ENCODE measurements at regions not wholly inside any gene's neighbourhood (a gene's known extent, or its start where the extent isn't known, plus 50 kb on each side); places are given as distances from the start of the nearest gene placed in this dataset.
"Not testable (repeated sequence)": the region's sequence is repeated elsewhere in the genome, so short reads cannot be mapped to it uniquely, and the experiment has no call there.

DNA sequence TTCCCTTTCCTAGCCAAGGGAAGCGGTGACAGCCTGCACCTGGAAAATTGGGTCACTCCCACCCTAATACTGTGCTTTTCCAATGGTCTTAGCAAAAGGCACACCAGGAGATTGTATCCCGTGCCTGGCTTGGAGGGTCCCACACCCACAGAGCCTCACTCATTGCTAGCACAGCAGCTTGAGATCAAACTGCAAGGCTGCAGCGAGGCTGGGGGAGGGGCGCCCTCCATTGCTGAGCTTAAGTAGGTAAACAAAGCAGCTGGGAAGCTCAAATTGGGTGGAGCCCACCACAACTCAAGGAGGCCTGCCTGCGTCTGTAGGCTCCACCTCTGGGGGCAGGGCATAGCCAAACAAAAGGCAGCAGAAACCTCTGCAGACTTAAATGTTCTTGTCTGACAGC is 504.1 kb upstream of the ADGRL3 start:
- DNase-seq (ENCODE audit: low spot score); ATAC-seq; intact Hi-C loops (cut with DNase I): not testable (repeated sequence)

DNA sequence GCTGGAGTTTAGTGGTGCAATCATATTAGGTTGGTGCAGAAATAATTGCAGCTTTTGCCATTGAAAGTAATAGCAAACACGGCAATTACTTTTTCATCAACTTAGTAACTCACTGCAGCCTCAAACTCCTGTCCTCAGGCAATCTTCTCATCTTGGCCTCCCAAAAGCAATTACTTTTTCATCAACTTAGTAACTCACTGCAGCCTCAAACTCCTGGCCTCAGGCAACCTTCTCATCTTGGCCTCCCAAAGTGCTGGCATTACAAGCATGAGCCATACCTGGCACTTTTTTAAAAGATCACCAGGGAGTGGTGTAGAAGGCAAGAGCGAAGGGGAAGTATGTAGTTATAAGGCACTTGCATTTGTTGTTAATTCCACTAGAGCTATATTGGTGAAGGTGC is 491.1 kb upstream of the ADGRL3 start:
- DNase-seq (ENCODE audit: low spot score) = no peak
- intact Hi-C loops (cut with DNase I) = no loop called here
- no peak for ATAC-seq

DNA sequence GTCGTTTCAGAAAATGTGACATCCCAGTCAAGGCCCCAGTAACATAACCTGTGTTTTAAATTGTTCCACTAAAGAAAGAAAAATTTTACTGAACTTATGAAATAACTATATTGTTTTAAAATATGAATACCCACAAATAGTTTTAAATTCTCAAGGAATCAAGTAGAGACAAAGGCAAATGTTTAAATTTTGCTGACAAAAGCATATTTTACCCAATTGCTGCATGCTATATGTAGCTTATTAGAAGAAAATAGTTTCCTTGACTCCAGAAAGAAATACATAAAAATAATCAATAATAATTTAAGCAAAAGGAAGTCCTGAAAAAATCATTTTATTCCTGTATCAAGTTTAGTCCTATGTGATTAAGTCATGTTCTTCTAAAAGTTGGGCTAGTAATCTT is 481.3 kb upstream of the ADGRL3 start:
- no peak for DNase-seq (ENCODE audit: low spot score)
- intact Hi-C loops (cut with DNase I) = no loop called here
- ATAC-seq = no peak

DNA sequence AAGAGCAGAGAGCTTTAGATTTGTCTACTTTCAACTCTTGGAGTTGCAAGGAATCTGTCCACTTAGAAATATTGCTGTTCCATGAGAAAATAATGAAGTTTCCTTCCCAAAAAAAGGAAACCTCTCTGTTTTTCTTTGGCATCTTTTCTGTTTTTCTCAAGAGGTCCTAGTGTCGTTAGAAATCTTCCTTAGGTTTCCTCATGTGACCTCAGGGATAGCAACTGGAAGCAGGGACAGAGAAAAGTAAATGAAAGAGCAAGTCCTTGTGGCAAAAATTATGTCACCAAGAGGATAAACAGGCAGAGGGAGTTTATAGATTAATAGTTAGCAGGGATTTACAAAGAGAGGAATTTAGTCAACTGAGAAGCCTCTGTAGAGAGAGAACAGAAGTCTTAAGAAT is 478.4 kb upstream of the ADGRL3 start:
- DNase-seq (ENCODE audit: low spot score) (no peak), ATAC-seq (no peak)
- intact Hi-C loops (cut with DNase I) = no loop called here

GRCh38 chr4:60723796-60724195 is 476.3 kb upstream of the ADGRL3 start:
- DNase-seq (ENCODE audit: low spot score) = no peak
- ATAC-seq = no peak
- intact Hi-C loops (cut with DNase I) = no loop called here

- intact Hi-C loops (cut with DNase I) = no loop called here
- ATAC-seq (no peak), DNase-seq (ENCODE audit: low spot score) (no peak)
Measured at GRCh38 chr4:60724623-60725022, 475.5 kb upstream of the ADGRL3 start.

GRCh38 chr4:60726779-60727178 is 473.3 kb upstream of the ADGRL3 start:
- intact Hi-C loops (cut with DNase I) = no loop called here
- DNase-seq (ENCODE audit: low spot score) (no peak), ATAC-seq (no peak)

DNA sequence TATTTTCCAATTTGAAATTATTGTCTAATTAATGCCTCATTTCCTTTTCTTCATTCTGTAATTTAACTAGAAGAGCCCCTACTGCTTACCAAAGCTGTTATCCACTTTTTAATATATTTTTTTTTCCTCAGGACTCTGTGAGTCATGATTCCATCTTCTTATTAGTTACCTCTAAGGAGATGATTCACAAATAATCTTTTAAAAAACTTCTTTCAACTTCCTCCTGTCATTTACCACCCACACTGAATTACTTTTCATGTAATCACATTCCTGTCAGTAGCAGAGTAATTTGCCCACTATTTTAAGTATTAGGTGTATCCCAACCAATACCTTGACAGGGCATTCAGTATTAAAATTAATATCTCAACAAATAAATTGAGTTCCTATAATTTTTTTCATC is 470.9 kb upstream of the ADGRL3 start:
- ATAC-seq (no peak), DNase-seq (ENCODE audit: low spot score) (no peak)
- intact Hi-C loops (cut with DNase I) = no loop called here

- ATAC-seq; DNase-seq (ENCODE audit: low spot score); intact Hi-C loops (cut with DNase I): not testable (repeated sequence)
Measured at GRCh38 chr4:60729764-60730163, 470.4 kb upstream of the ADGRL3 start.

DNA sequence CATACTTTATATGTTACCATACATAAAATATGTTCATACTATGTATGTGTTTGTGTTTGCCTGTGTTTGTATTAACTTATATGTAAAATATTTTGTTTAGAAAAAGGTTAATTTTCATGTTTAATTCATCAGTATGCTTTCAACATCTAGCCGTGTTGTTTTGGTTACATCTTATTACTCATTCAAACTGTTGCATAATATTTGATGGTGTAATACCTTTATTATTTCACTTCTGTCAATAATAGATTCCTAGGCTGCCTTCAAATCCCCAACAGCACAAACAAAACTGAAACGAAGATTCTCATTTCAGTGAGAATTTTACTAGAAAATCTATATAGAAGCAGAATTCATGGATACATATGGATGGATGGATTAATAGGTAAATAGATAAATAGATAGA is 462.3 kb upstream of the ADGRL3 start:
- intact Hi-C loops (cut with DNase I) = no loop called here
- DNase-seq (ENCODE audit: low spot score) (no peak), ATAC-seq (no peak)

DNA sequence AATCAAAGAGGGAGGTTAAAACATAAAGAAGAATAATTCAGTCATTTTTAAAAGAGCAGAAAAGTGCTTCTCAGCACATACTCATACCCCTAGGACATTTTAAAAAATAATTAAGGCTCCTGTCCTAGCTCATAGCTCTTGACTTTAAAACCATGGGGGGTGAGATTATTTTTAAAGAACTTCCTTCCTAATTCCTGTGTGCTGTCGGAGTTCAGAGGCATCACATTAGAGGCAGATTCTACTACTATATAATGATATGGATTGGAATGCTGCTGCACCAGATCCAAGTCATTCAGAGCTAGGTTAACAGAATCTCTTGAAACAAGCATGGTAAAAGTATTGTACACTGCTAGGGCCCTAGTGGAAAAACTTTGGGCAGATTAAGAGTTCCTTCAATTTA is 456.5 kb upstream of the ADGRL3 start:
- intact Hi-C loops (cut with DNase I) = no loop called here
- no peak for ATAC-seq
- DNase-seq (ENCODE audit: low spot score) = no peak

GRCh38 chr4:60744767-60745166 is 455.4 kb upstream of the ADGRL3 start:
- intact Hi-C loops (cut with DNase I) = no loop called here
- ATAC-seq (no peak), DNase-seq (ENCODE audit: low spot score) (no peak)

- no peak for DNase-seq (ENCODE audit: low spot score)
- intact Hi-C loops (cut with DNase I) = no loop called here
- ATAC-seq = no peak
Measured at GRCh38 chr4:60745800-60746571, 454.1 kb upstream of the ADGRL3 start.

- DNase-seq (ENCODE audit: low spot score) (no peak), ATAC-seq (no peak)
- intact Hi-C loops (cut with DNase I) = no loop called here
Measured at GRCh38 chr4:60750962-60751361, 449.2 kb upstream of the ADGRL3 start.

DNA sequence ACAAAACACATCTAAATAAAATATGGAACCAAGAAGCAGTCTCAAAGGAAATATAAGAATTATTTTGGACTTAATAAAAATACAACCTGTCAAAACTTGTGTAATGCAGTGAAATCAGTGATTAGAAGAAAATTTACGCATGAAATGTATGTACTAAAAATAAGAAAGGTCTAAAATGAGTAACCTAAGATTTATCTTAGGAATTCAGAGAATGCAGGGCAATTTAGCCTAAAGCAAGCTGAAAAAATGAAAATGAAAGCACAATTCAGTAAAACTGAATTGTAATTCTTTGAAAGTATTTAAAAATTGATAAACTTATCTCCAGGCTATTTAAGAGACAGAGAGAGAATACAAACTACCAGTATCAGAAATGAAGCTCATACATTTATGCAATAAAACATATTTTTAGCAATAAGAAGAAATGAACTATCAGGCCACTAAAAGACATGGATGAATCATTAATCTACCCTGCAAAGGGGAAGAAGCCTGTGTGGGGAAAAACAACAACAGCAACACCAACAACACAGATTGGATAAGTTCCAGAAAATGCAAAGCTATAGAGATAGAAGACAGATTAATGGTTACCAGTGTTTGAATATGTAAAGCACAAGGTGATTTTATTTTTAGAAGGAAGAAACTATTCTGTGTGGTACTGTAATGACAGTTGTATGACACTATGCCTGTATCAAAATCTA is 442.0 kb upstream of the ADGRL3 start:
- ATAC-seq (no peak), DNase-seq (ENCODE audit: low spot score) (no peak)
- intact Hi-C loops (cut with DNase I) = no loop called here

DNA sequence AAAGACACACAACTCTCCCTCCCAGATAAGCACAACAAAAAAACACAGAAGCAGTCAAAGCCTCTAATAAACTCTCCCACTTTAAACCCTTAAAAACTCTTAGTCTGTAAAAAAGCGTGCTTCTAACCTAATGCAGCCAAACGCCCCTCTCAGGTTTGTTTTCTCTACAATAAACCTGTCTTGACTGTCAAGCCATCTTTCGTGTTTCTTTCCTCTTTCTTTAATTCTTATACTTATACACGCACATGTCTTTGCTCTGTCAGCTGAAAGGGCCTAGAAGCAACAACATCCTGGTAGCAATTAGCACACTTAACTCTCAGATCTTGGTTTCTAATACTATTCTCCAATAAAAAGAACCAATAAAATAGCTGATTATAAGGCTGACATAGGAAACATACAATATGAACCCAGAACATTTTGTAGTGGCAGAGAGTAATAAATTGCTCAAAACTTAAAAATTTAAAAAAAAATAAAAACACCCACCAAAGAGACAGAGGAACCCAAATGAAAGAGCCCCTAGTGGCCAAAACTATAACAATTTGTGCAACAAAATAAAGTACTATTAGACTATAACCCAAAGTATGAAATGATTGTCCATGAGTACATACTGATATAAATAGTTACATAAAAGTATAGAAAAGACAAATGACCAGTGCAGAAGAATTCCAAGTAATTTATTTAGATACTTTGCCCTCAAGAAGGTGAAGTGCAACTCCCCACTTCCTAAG is 440.4 kb upstream of the ADGRL3 start:
- ATAC-seq (no peak), DNase-seq (ENCODE audit: low spot score) (no peak)
- intact Hi-C loops (cut with DNase I) = no loop called here

DNA sequence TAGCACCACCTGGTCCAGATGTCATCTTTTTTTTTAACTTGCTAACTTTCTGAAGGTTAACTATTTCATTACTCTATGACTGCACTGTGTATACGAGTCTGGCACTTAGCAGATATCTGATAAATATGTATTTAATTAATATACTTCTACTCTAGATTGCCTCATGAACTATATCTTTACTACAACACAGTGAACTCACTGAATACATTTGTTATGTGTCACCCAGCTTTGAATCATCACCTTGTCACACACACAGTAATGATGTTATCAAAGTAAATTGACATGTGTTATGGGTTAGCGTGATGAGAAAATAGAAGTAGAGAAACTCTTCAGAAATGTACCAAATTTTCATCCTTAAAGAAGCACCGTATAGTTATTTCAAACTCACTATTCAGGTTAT is 419.3 kb upstream of the ADGRL3 start:
- no peak for ATAC-seq
- intact Hi-C loops (cut with DNase I) = no loop called here
- DNase-seq (ENCODE audit: low spot score) = no peak

- intact Hi-C loops (cut with DNase I) = no loop called here
- no peak for ATAC-seq
Measured at GRCh38 chr4:60790608-60791007, 409.5 kb upstream of the ADGRL3 start.

GRCh38 chr4:60794372-60794771 is 405.8 kb upstream of the ADGRL3 start:
- DNase-seq (ENCODE audit: low spot score) (no peak), ATAC-seq (no peak)
- intact Hi-C loops (cut with DNase I) = no loop called here

More at GRCh38 chr4:60790608-60791007, 409.5 kb upstream of the ADGRL3 start:
- no peak for DNase-seq (ENCODE audit: low spot score)

DNA sequence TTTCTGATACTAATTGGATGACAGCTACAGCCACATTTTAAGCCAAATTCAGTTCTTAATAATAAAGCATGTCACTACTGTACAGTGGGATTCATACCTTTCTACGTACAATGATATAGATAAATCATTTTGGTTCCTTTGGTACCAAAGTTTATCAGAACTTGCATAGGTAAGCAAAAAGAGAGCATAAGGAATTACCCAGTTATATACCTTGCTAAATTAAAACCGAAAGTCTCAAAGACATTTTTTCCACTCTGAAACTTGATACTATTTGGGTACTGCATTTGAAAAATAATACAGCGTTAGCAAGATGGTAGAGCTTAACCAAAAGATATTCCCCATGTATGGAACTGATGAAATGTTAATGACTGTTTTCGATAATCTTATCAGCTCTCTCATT is 400.9 kb upstream of the ADGRL3 start:
- intact Hi-C loops (cut with DNase I) = no loop called here
- DNase-seq (ENCODE audit: low spot score) (no peak), ATAC-seq (no peak)
